Gastroesophageal sphincter (tissue), 4 donors: ENCODE measurements at regions not wholly inside any gene's neighbourhood (a gene's known extent, or its start where the extent isn't known, plus 50 kb on each side); places are given as distances from the start of the nearest gene placed in this dataset.

ENCODE experiments used
- ATAC-seq: fragments of 150-250 bp; one replicate; pipeline ENCODE4 v1.9.1; 2016; ENCODE audit warnings: mild to moderate bottlenecking, moderate library complexity
- H3K27ac ChIP-seq, 4 donors: fragments of 200-600 bp; sonication (generic) in 3 of 4; 1 replicate in 3 of 4; 2 replicates in 1 of 4; pipeline ENCODE4 v1.5.1; 2016 to 2019
- H3K27me3 ChIP-seq: fragments of 200-600 bp; sonication (generic); one replicate; pipeline ENCODE4 v1.5.1; 2019
- H3K36me3 ChIP-seq, 2 donors: fragments of 200-600 bp; sonication (generic); one replicate each; pipeline ENCODE4 v1.5.1; 2019; ENCODE audit warnings: control low read depth in 1 of 2
- H3K4me1 ChIP-seq, 3 donors: fragments of 200-600 bp; sonication (generic); 1 replicate in 2 of 3; 2 replicates in 1 of 3; pipeline ENCODE4 v1.5.1; 2016 to 2019; ENCODE audit warnings: control low read depth in 2 of 3
- H3K4me3 ChIP-seq, 2 donors: fragments of 200-600 bp; sonication (generic); one replicate each; pipeline ENCODE4 v1.5.1; 2019; ENCODE audit warnings: mild to moderate bottlenecking in 1 of 2, moderate library complexity in 1 of 2
- H3K9me3 ChIP-seq, 3 donors: fragments of 200-600 bp; sonication (generic); one replicate each; pipeline ENCODE4 v1.5.1; 2017 to 2019; ENCODE audit warnings: control low read depth in 2 of 3
- CTCF ChIP-seq, 4 experiments: fragments of 200-600 bp in 2 of 4; fragments of 450-650 bp in 2 of 4; sonication (generic) in 1 of 4; IDR thresholded peaks; one replicate each; pipeline ENCODE4 v1.5.1; 2017 to 2019; ENCODE audit warnings: antibody characterized with exemption in 4 of 4, mild to moderate bottlenecking in 2 of 4, moderate library complexity in 2 of 4
- EP300 ChIP-seq: sonication (generic); formaldehyde crosslinking; IDR thresholded peaks from one replicate; pipeline ENCODE4 v1.6.1; 2017; ENCODE audit warnings: antibody characterized with exemption, mild to moderate bottlenecking
- POLR2A ChIP-seq, 2 donors: fragments of 450-650 bp; IDR thresholded peaks; one replicate each; pipeline ENCODE4 v1.6.1; 2017; ENCODE audit warnings: antibody characterized with exemption in 2 of 2, mild to moderate bottlenecking in 2 of 2, moderate library complexity in 1 of 2
- POLR2AphosphoS5 ChIP-seq: sonication (generic); formaldehyde crosslinking; IDR thresholded peaks from one replicate; pipeline ENCODE4 v1.6.1; 2017; ENCODE audit warnings: antibody characterized with exemption
- WGBS, 2 donors: methylation state at CpG; one replicate each; pipeline ENCODE4 v1.1.5; 2018; ENCODE audit warnings: low coverage in 1 of 2; 5-methylcytosine and 5-hydroxymethylcytosine counted together

- 70 to 95% methylated on average over 2 of the region's 2 CpGs for WGBS, 2 donors
- TF ChIP-seq EP300 (no peak), POLR2A (IDR thresholded peaks at IDR 0.05) (no peak), CTCF (IDR thresholded peaks at IDR 0.05) (no peak), POLR2AphosphoS5 (no peak)
- no peak overlapping the region for H3K4me3 ChIP-seq
- ATAC-seq = no peak
- peaks cover 0 to 22% (median 0%) of the 10 kb centered on the region in 3 donors for H3K9me3 ChIP-seq
- no peaks in the 10 kb centered on the region for H3K36me3 ChIP-seq
- H3K27me3 ChIP-seq = no peaks in the 10 kb centered on the region
- H3K4me1 ChIP-seq = no peaks in the 10 kb centered on the region
- no peak overlapping the region for H3K27ac ChIP-seq
These were observed 1316.2 kb downstream of the CDH8 start for GRCh38 chr16:60720060-60720459.

- 74 to 80% methylated on average over 2 of the region's 2 CpGs for WGBS, 2 donors
These were observed 1318.4 kb downstream of the CDH8 start for GRCh38 chr16:60717808-60718207.

GRCh38 chr16:60712144-60712543 is 1324.1 kb downstream of the CDH8 start:
- Histone ChIP-seq H3K36me3 (no peaks in the 10 kb centered on the region), H3K4me3 (no peak overlapping the region), H3K27ac (no peak overlapping the region), H3K9me3 (no peaks in the 10 kb centered on the region), H3K4me1 (no peaks in the 10 kb centered on the region), H3K27me3 (no peaks in the 10 kb centered on the region)
- TF ChIP-seq POLR2A (IDR thresholded peaks at IDR 0.05) = no peak
- TF ChIP-seq CTCF (IDR thresholded peaks at IDR 0.05) = no peak
- no peak for TF ChIP-seq EP300
- TF ChIP-seq POLR2AphosphoS5 = no peak
- WGBS, 2 donors = 5 to 24% methylated on average over 3 of the region's 3 CpGs
- no peak for ATAC-seq

More at GRCh38 chr16:60717808-60718207, 1318.4 kb downstream of the CDH8 start:
- Histone ChIP-seq H3K4me3 (no peak overlapping the region), H3K36me3 (no peaks in the 10 kb centered on the region), H3K27me3 (no peaks in the 10 kb centered on the region), H3K27ac (no peak overlapping the region), H3K9me3 (peaks cover 0 to 22% (median 0%) of the 10 kb centered on the region in 3 donors), H3K4me1 (no peaks in the 10 kb centered on the region)
- TF ChIP-seq POLR2A (IDR thresholded peaks at IDR 0.05) (no peak), CTCF (IDR thresholded peaks at IDR 0.05) (no peak), EP300 (no peak), POLR2AphosphoS5 (no peak)
- no peak for ATAC-seq

- TF ChIP-seq CTCF (IDR thresholded peaks at IDR 0.05) = no peak
- no peak for TF ChIP-seq POLR2AphosphoS5
- TF ChIP-seq EP300 = no peak
- TF ChIP-seq POLR2A (IDR thresholded peaks at IDR 0.05) = no peak
- ATAC-seq = no peak
- no peaks in the 10 kb centered on the region for H3K36me3 ChIP-seq
- no peak overlapping the region for H3K27ac ChIP-seq
- no peaks in the 10 kb centered on the region for H3K4me1 ChIP-seq
- H3K27me3 ChIP-seq = no peaks in the 10 kb centered on the region
- H3K4me3 ChIP-seq = no peak overlapping the region
- 0 to 36% methylated on average over 1 of the region's 1 CpG for WGBS, 2 donors
- H3K9me3 ChIP-seq = no peaks in the 10 kb centered on the region
These were observed 1331.5 kb downstream of the CDH8 start for GRCh38 chr16:60704726-60705125.

- Histone ChIP-seq H3K36me3 (no peaks in the 10 kb centered on the region), H3K27me3 (no peaks in the 10 kb centered on the region), H3K27ac (no peak overlapping the region), H3K9me3 (no peaks in the 10 kb centered on the region), H3K4me1 (no peaks in the 10 kb centered on the region), H3K4me3 (no peak overlapping the region)
- TF ChIP-seq CTCF (IDR thresholded peaks at IDR 0.05) = no peak
- no peak for TF ChIP-seq EP300
- TF ChIP-seq POLR2A (IDR thresholded peaks at IDR 0.05) = no peak
- TF ChIP-seq POLR2AphosphoS5 = no peak
- ATAC-seq = no peak
- 21 to 33% methylated on average over 3 of the region's 3 CpGs for WGBS, 2 donors
These were observed 1333.1 kb downstream of the CDH8 start for GRCh38 chr16:60703096-60703495.
